ENCODE measurements at regions not wholly inside any gene's neighbourhood (a gene's known extent, or its start where the extent isn't known, plus 50 kb on each side); places are given as distances from the start of the nearest gene placed in this dataset.

DNA sequence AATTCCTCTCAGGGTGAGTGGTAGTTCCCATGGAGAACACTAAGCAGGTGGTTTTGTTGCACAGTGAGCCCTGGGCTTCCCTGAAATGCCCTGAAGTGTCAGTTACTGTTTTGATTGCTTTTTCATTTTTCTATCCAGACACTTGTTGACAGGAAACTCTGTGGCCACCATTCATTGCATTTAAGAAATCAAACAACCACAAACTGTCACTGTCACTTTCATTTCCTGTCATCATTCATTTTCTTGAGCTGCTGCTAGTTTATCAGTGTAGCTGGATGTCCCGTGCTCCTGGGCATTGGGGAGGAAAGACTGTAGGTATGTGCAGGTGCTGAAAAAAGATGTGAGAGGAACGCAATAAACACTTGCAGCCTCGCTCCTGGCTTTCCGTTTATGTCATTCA, 891.6 kb upstream of the ZEB2 start:
- Histone ChIP-seq H3K36me3 (no peaks in the 10 kb centered on the region), H3K4me3 (no peak overlapping the region), H3K9me3 (no peaks in the 10 kb centered on the region), H3K27ac (no peak overlapping the region), H3K4me1 (no peaks in the 10 kb centered on the region), H3K27me3 (no peaks in the 10 kb centered on the region)
- TF ChIP-seq POLR2A (IDR thresholded peaks at IDR 0.05), result no peak
- no peak for TF ChIP-seq POLR2AphosphoS5 (IDR thresholded peaks at IDR 0.05)
- TF ChIP-seq EP300 (IDR thresholded peaks at IDR 0.05), result no peak
- TF ChIP-seq, protein P1, sequence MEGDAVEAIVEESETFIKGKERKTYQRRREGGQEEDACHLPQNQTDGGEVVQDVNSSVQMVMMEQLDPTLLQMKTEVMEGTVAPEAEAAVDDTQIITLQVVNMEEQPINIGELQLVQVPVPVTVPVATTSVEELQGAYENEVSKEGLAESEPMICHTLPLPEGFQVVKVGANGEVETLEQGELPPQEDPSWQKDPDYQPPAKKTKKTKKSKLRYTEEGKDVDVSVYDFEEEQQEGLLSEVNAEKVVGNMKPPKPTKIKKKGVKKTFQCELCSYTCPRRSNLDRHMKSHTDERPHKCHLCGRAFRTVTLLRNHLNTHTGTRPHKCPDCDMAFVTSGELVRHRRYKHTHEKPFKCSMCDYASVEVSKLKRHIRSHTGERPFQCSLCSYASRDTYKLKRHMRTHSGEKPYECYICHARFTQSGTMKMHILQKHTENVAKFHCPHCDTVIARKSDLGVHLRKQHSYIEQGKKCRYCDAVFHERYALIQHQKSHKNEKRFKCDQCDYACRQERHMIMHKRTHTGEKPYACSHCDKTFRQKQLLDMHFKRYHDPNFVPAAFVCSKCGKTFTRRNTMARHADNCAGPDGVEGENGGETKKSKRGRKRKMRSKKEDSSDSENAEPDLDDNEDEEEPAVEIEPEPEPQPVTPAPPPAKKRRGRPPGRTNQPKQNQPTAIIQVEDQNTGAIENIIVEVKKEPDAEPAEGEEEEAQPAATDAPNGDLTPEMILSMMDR (IDR thresholded peaks at IDR 0.05), result no peak
- 54% methylated on average over 4 of the region's 4 CpGs for WGBS
- no peak for DNase-seq (ENCODE audit: low spot score in 2 of 2)

DNA sequence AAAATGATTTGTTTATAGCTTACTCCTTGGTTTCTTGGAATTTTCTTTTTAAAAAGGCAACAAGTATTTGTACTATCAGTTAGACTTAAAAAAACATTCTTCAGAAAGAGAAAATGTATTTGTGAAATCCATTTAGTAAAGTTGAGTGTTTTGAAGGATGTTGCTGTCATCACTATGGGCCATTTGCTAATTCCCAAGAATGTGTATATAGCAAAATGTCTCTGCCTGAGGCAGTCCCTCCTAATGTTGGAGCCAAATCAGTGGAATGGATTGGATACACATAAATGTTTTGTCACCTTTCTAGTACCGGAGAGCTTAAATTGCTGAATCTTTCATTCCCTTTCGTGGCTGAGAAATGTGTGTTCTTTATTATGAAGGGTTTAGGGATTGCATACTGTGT, 890.2 kb upstream of the ZEB2 start:
- no peak overlapping the region for H3K27ac ChIP-seq
- no peaks in the 10 kb centered on the region for H3K9me3 ChIP-seq
- TF ChIP-seq, protein P1 (IDR thresholded peaks at IDR 0.05), result no peak
- no peak for TF ChIP-seq POLR2AphosphoS5 (IDR thresholded peaks at IDR 0.05)
- no peak for TF ChIP-seq EP300 (IDR thresholded peaks at IDR 0.05)
- WGBS, result 59% methylated on average over 2 of the region's 2 CpGs
- no peak for DNase-seq (ENCODE audit: low spot score in 2 of 2)
- H3K36me3 ChIP-seq, result no peaks in the 10 kb centered on the region
- H3K4me3 ChIP-seq, result no peak overlapping the region
- H3K27me3 ChIP-seq, result no peaks in the 10 kb centered on the region
- H3K4me1 ChIP-seq, result no peaks in the 10 kb centered on the region

DNA sequence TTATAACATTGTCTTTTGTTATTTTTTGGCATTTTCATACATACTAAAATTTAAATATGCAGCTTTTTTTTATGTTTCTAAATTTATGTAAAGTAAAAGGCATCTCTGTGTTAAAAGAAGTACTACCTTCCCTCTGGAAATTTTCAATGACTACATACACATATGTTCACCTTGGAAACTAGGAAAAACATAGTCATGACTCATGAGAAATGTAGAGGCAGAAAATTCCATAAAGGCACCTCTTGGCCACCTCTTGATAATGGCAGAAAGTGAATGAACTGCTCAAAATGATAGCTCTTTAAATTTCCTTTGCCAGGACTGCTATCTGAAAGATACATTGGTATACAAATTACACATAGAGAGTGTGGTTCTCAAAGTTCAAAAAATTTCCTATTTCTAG, 889.1 kb upstream of the ZEB2 start:
- DNase-seq (ENCODE audit: low spot score in 2 of 2), result no peak
- Histone ChIP-seq H3K36me3 (no peaks in the 10 kb centered on the region), H3K9me3 (no peaks in the 10 kb centered on the region), H3K4me3 (no peak overlapping the region), H3K27ac (no peak overlapping the region), H3K4me1 (no peaks in the 10 kb centered on the region), H3K27me3 (no peaks in the 10 kb centered on the region)
- TF ChIP-seq, protein P1 (IDR thresholded peaks at IDR 0.05), result no peak

DNA sequence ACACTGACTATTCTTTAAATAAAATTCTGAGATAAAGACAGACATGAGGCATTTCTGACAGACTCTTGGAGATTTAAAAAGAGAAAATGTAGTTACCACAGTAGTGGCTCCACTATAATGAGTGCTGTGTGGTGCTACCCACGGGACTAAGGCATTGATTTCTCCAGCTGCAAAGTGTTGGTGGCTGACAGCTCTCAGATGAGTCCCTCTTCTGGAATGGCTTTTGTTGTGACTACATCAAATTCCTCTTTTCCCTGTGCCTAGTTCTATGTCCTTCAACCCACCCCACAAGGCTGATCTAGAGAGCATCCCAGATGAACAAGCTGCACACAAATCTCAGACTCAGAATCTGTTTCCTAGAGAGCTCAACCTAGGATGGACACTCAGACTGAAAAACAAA, 884.8 kb upstream of the ZEB2 start:
- DNase-seq (ENCODE audit: low spot score in 2 of 2), result no peak
- Histone ChIP-seq H3K36me3 (no peaks in the 10 kb centered on the region), H3K9me3 (no peaks in the 10 kb centered on the region), H3K4me3 (no peak overlapping the region), H3K27me3 (no peaks in the 10 kb centered on the region), H3K4me1 (no peaks in the 10 kb centered on the region), H3K27ac (no peak overlapping the region)
- TF ChIP-seq EP300 (IDR thresholded peaks at IDR 0.05) (no peak), POLR2AphosphoS5 (IDR thresholded peaks at IDR 0.05) (no peak)
- 85% methylated on average over 1 of the region's 1 CpG for WGBS

DNA sequence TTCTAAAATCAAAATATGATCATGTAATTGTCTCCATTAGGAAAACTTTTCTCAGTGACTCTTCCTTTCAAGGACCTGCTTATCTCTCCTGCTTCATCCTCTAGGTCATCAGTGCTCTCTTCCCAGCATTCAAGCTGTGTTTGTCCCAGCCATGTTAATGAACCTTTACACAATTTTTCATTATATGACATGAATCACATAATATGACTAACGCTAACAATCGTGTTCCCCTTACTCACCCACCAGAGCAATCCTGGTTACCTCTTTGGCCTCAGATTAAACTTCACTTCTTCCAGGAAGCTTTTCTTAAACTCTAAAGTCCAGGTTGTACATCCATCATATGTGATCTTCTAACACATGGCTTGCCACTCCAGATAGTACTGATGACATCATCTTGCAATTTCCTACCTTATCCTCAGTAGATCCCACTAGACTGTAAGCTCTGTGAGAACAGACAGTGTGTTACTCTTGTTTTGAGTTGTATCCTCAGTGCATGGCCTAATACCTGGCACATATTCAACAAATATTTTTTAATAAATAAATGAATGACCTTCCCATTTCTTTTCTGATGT, 882.9 kb upstream of the ZEB2 start:
- Histone ChIP-seq H3K9me3 (no peaks in the 10 kb centered on the region), H3K36me3 (no peaks in the 10 kb centered on the region), H3K27ac (no peak overlapping the region), H3K4me3 (no peak overlapping the region), H3K4me1 (no peaks in the 10 kb centered on the region), H3K27me3 (no peaks in the 10 kb centered on the region)
- no peak for TF ChIP-seq POLR2AphosphoS5 (IDR thresholded peaks at IDR 0.05)
- TF ChIP-seq POLR2A (IDR thresholded peaks at IDR 0.05), result no peak
- no peak for TF ChIP-seq EP300 (IDR thresholded peaks at IDR 0.05)
- TF ChIP-seq, protein P1 (IDR thresholded peaks at IDR 0.05), result no peak
- WGBS, result 96% methylated on average over 2 of the region's 2 CpGs
- no peak for DNase-seq (ENCODE audit: low spot score in 2 of 2)

DNA sequence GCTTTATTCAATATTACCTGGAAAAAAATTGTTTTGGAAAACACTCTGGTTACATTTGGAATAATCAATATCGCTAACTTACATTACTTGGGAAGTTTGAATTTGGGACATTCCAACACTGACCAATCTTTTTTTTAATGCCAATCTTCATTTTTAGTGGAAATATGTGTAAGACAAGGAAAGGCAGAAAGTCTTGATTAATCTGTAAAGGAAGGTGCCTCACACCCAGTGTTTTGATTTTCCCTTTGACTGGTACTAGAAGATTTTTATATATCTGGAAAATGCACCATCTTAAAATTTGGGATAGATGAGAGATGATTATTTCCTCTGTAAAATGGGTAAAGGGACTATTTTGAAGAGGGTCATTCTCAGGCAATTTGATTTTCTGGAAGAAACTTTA, 879.2 kb upstream of the ZEB2 start:
- no peak overlapping the region for H3K27ac ChIP-seq
- 96% methylated on average over 1 of the region's 1 CpG for WGBS
- TF ChIP-seq POLR2AphosphoS5 (IDR thresholded peaks at IDR 0.05) (no peak), EP300 (IDR thresholded peaks at IDR 0.05) (no peak)
- TF ChIP-seq, protein P1 (IDR thresholded peaks at IDR 0.05), result no peak

More for the DNA sequence above, 879.2 kb upstream of the ZEB2 start:
- Histone ChIP-seq H3K27me3 (no peaks in the 10 kb centered on the region), H3K36me3 (no peaks in the 10 kb centered on the region), H3K4me1 (no peaks in the 10 kb centered on the region), H3K4me3 (no peak overlapping the region), H3K9me3 (no peaks in the 10 kb centered on the region)
- DNase-seq (ENCODE audit: low spot score in 2 of 2), result no peak

Measured in suprapubic skin (tissue), 4 donors.